LoVo (cell line): ENCODE measurements at regions not wholly inside any gene's neighbourhood (a gene's known extent, or its start where the extent isn't known, plus 50 kb on each side); places are given as distances from the start of the nearest gene placed in this dataset.
A peak's percentile ranks its signal among the peaks of the same experiment; 100 is the strongest.
"Not testable (repeated sequence)": the region's sequence is repeated elsewhere in the genome, so short reads cannot be mapped to it uniquely, and the experiment has no call there.

Experiments
- DNase-seq: peaks from one replicate; pipeline ENCODE4 v3.0.0-alpha.2; 2016; ENCODE audit warnings: low spot score

- DNase-seq = not testable (repeated sequence)
These were observed 252.2 kb downstream of the TP53TG3F start for GRCh38 chr16:33711616-33712015.

GRCh38 chr16:33712308-33712707 is 252.9 kb downstream of the TP53TG3F start:
- not testable (repeated sequence) for DNase-seq

GRCh38 chr16:33712851-33713709 is 253.7 kb downstream of the TP53TG3F start:
- DNase-seq = not testable (repeated sequence)

- not testable (repeated sequence) for DNase-seq
These were observed 254.5 kb downstream of the TP53TG3F start for GRCh38 chr16:33713710-33714538.

GRCh38 chr16:33731167-33731566 is 271.8 kb downstream of the TP53TG3F start:
- not testable (repeated sequence) for DNase-seq

- peak; percentile 1 for DNase-seq
These were observed 275.2 kb downstream of the TP53TG3F start for GRCh38 chr16:33734650-33735049.

GRCh38 chr16:33766869-33767765 is 307.7 kb downstream of the TP53TG3F start:
- DNase-seq = not testable (repeated sequence)

GRCh38 chr16:33768710-33769109 is 309.3 kb downstream of the TP53TG3F start:
- not testable (repeated sequence) for DNase-seq

GRCh38 chr16:33769180-33769846 is 309.9 kb downstream of the TP53TG3F start:
- DNase-seq = not testable (repeated sequence)

GRCh38 chr16:33770478-33770877 is 311.1 kb downstream of the TP53TG3F start:
- not testable (repeated sequence) for DNase-seq

GRCh38 chr16:33771211-33771610 is 311.8 kb downstream of the TP53TG3F start:
- DNase-seq = not testable (repeated sequence)

- DNase-seq = not testable (repeated sequence)
These were observed 314.6 kb downstream of the TP53TG3F start for GRCh38 chr16:33773966-33774365.

GRCh38 chr16:33774724-33775123 is 315.3 kb downstream of the TP53TG3F start:
- DNase-seq = not testable (repeated sequence)

GRCh38 chr16:33816328-33816944 is 357.0 kb downstream of the TP53TG3F start:
- not testable (repeated sequence) for DNase-seq

- DNase-seq = not testable (repeated sequence)
These were observed 365.3 kb downstream of the TP53TG3F start for GRCh38 chr16:33824736-33825135.

GRCh38 chr16:33827522-33827921 is 368.1 kb downstream of the TP53TG3F start:
- not testable (repeated sequence) for DNase-seq

GRCh38 chr16:33839157-33839556 is 379.7 kb downstream of the TP53TG3F start:
- DNase-seq = not testable (repeated sequence)

- DNase-seq = peak; percentile 1
These were observed 385.1 kb downstream of the TP53TG3F start for GRCh38 chr16:33844533-33844932.
